ENCODE measurements at regions not wholly inside any gene's neighbourhood (a gene's known extent, or its start where the extent isn't known, plus 50 kb on each side); places are given as distances from the start of the nearest gene placed in this dataset.
"Not testable (repeated sequence)": the region's sequence is repeated elsewhere in the genome, so short reads cannot be mapped to it uniquely, and the experiment has no call there.

- DNase-seq: no peak
Observed at GRCh38 chr6:49370518-49370917, 92.5 kb downstream of the MMUT start.

- no peak for DNase-seq
Observed at GRCh38 chr6:49366539-49366938, 96.5 kb downstream of the MMUT start.

- DNase-seq: no peak
Observed at GRCh38 chr6:49348561-49348960, 114.5 kb downstream of the MMUT start.

- DNase-seq: no peak
Observed at GRCh38 chr6:49342410-49342809, 120.6 kb downstream of the MMUT start.

GRCh38 chr6:49341869-49342268 lies 121.2 kb downstream of the MMUT start:
- no peak for DNase-seq

GRCh38 chr6:49339096-49339495 lies 124.0 kb downstream of the MMUT start:
- no peak for DNase-seq

GRCh38 chr6:49336514-49337131 lies 126.4 kb downstream of the MMUT start:
- DNase-seq: peak; percentile 98

GRCh38 chr6:49333345-49334125 lies 129.5 kb downstream of the MMUT start:
- no peak for DNase-seq

- no peak for DNase-seq
Observed at GRCh38 chr6:49332781-49333180, 130.3 kb downstream of the MMUT start.

- no peak for DNase-seq
Observed at GRCh38 chr6:49329186-49329585, 133.9 kb downstream of the MMUT start.

GRCh38 chr6:49328051-49328744 lies 134.9 kb downstream of the MMUT start:
- DNase-seq: no peak

GRCh38 chr6:49327571-49327970 lies 135.5 kb downstream of the MMUT start:
- DNase-seq: no peak

- DNase-seq: no peak
Observed at GRCh38 chr6:49327005-49327404, 136.0 kb downstream of the MMUT start.

- no peak for DNase-seq
Observed at GRCh38 chr6:49326347-49326746, 136.7 kb downstream of the MMUT start.

GRCh38 chr6:49325891-49326290 lies 137.2 kb downstream of the MMUT start:
- DNase-seq: no peak

GRCh38 chr6:49322861-49323260 lies 140.2 kb downstream of the MMUT start:
- no peak for DNase-seq

GRCh38 chr6:49321561-49322072 lies 141.4 kb downstream of the MMUT start:
- DNase-seq: no peak

- no peak for DNase-seq
Observed at GRCh38 chr6:49305010-49305409, 158.0 kb downstream of the MMUT start.

- DNase-seq: not testable (repeated sequence)
Observed at GRCh38 chr6:49304393-49304792, 158.7 kb downstream of the MMUT start.

GRCh38 chr6:49300911-49301310 lies 162.1 kb downstream of the MMUT start:
- no peak for DNase-seq

- no peak for DNase-seq
Observed at GRCh38 chr6:49300443-49300842, 162.6 kb downstream of the MMUT start.

GRCh38 chr6:49299279-49299678 lies 163.8 kb downstream of the MMUT start:
- DNase-seq: no peak

GRCh38 chr6:49284180-49284579 lies 178.9 kb downstream of the MMUT start:
- DNase-seq: no peak
